GM18511 (cell line): ENCODE measurements at regions not wholly inside any gene's neighbourhood (a gene's known extent, or its start where the extent isn't known, plus 50 kb on each side); places are given as distances from the start of the nearest gene placed in this dataset.

Source experiments
- ATAC-seq: cut with Tn5 transposase; IDR thresholded peaks from one replicate; pipeline ENCODE4 v1.9.1; 2021; ENCODE audit warnings: mild to moderate bottlenecking, moderate library complexity; ENCODE audit not compliant: unreplicated experiment

DNA sequence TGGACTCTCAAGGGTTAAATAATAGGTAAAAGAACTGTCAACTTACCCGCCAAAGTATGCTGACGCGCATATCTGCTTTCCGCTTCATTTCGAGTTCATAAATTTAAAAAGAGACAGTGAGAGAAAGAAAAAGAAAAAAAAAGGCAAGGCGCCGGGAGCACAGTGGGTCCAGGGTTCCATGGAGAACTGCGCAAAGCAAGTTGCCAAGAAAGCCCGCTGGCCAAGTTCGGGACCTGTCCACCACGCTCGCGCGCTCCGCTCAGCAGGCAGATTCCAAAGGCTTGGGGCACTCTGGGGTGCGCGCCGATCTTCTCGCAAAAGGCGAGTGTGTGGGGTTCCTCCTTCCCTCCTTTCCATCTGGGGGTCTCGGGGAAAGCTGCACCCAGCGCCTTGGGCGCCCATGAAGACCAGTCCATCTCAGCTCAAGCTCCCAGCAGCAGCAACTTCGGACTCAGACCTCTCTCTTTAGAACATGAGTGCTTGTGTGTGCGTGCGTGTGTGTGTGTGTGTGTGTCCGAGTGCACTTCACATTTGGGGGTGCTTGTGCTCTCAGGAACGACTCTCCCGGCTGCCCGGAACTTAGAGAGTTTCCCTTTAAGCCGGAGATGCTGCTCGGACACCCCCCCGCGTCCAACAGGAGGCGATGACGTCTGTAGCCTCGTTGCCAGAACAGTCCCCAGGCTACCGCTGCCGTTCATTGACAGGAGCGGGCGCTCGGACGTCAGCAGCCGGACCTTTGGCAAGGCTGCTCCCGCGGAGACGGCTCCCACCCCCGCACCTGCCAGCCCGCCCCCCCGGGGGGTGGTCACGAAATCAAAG lies 180.0 kb downstream of the TBXT start:
- ATAC-seq, result no peak

DNA sequence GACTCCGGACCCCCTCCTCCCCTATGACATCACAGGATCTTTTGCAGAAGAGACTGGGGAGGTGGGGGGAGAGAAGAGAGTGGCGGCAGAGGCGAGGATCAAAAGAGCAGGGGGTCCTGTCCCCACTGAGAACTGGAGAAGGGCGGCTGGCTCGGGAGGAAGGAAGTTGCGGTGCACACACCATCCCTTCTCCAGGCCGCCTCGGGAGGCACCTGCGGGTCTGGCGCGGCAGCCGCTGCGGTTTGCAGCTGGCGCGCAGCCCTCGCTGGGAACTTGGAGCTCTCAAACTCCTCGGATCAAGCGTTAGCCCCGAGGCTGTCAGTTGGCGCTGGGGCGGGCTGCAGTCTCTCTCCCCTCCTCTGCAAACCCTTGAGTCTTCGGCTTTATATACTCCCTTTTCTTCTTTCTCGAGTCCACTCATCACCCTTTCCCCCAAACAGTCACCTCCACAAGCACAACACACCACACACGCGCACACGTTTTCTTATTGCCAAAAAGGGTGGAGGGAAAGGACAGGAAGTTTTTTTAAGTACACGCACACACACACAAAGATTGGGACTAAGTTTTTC lies 180.7 kb downstream of the TBXT start:
- ATAC-seq, result no peak

DNA sequence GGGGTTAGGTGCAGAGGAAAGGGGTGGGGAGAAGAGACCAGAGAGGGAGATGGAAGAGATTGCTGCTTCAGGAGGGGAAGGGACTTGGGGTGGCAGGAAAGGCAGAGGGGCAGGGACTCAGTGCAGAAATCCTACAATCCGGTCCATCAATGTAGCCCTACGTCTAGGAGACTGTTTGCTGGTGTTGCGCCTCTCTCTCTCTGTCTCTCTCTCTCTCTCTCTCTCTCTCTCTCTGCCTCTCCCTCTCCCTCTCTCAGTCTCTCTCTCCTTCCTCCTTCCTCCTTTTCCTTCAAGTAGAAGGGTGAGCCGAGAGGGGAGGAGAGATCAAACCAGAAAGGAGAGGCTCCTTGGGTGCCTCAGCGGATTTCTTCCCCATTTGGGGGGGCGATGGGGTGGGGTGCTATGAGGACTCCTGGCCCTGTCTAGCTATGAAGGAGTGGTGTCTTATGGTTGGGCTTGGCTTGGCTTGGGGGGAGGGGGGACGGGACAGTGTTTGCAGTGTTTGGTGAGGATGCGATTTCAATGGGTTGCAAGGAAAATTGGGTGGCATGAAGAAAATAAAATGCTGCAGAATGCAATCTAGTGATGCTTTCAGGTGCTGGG lies 181.2 kb downstream of the TBXT start:
- no peak for ATAC-seq

DNA sequence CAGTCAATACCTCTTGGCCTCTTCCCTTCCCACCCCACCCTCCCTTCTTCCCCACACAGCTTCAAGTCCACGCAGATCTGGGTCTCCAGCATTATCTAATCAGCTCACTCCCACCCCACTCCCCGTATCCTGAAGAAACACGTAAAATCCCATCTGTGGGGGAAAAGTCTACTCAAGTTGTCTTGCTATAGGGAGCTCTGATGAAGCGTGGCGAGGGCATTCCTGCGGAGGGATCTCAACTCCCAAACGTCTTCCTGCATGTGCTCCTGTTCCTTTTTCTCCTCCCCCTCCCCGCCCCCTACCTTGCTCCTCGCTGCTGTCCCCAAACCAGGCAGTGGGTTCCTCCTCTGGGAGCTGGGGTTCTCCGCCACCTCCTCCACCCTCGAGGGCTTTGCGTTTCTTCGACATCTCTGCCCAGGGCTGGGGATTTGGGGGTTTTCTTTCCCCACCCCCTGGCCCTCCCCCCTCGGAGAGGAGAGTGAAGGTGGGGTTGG lies 181.8 kb downstream of the TBXT start:
- ATAC-seq, result no peak

- no peak for ATAC-seq
These were observed 182.3 kb downstream of the TBXT start for GRCh38 chr6:165985281-165985805.

DNA sequence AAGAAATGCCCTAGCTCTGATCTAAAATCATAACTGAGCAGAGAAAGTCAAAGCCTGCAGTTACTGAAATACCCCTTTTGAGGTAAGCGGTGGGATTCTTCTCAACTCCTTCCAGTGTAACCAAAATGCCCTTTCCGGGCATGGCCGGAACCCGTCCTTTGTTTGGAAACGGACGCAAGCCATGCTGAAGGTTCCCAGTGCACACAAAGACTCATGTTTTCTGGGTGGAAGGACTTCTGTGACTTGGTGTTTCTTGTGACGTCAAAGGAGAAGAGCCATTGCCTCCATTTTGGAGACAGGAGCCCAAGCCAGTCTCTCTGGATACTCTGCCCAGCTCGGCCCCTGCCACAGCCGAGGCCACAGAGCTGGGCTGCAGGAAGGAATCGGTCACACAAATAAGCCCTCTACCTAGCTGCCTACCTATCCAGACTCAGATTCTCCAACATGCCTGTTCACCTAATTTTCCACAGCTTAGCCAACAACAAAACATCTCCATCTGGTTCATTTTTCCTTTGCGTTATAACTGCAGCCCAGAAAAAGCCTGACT lies 182.8 kb downstream of the TBXT start:
- no peak for ATAC-seq

- no peak for ATAC-seq
These were observed 184.3 kb downstream of the TBXT start for GRCh38 chr6:165983112-165984072.

- ATAC-seq, result no peak
These were observed 189.2 kb downstream of the TBXT start for GRCh38 chr6:165978476-165978875.

DNA sequence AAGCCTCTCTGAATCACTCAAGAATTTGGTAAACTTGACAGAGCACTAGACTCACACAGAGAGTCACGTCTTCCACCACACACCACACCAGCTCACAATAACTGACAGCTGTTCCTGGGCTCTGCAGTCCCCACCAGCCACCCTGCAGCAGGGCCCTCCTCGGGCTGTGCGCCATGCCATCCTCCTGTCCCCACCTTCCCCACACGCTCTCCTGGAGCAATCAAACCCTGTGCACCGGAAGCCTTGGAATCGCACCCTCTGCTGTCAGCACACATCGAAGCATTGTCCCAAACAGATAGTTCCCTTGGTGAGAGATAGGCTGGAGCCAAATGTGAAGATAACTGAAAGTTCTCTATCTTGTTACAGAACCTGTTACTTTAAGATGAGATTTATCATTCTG lies 191.0 kb downstream of the TBXT start:
- ATAC-seq, result no peak

DNA sequence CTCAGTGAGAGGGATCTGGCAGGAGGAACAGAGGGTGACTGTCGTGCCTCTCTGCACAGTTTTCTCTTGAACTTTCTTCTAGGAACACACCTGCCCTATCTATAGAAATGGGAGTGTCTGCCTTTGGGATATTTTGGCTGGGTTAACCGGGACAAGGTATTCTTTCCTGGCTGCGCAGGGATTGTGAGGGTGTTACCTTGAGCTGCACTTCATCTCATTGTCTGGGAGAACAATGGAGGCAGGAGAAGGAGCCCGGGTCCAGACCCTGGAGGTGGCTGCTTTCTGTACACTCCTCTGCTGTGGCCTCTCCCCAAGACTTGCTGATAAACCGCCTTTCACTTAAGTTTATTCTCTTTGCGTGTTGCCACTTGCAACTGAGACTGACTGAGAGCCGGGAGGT lies 192.8 kb downstream of the TBXT start:
- no peak for ATAC-seq

GRCh38 chr6:165973473-165973872 lies 194.2 kb downstream of the TBXT start:
- no peak for ATAC-seq

DNA sequence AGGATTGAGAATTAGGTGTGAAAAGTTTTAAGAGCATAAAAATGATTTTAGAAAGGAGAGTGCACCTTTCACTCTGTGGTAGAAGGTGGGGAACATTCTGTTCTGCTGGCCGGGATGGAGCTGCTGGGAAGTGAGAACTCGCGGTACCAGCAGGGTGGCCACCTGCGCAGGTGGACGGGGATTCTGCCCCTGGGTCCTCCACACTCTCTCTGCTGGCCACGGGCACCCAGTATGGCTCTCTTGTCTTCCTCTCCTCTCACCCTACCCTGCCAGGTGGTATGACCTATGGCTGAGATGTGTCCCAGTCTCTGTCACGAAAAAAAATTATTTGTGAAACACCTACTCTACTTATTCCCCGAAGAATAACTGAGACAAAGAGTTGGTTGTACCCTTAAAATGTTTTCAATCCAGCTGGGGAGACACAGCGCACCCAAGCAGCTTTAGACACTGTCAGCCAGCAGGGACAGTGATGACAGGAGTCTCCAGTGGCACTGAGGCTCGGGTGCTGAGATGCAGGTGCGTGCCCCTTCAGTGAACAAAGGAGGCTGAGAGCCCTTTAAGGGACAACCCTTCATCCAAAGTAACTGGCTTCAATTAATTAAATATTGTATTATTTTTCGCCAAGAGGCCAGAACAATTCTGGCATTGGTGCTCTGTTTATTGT lies 195.4 kb downstream of the TBXT start:
- no peak for ATAC-seq

GRCh38 chr6:165971202-165971601 lies 196.4 kb downstream of the TBXT start:
- ATAC-seq, result no peak

GRCh38 chr6:165970001-165970400 lies 197.7 kb downstream of the TBXT start:
- no peak for ATAC-seq

- ATAC-seq, result no peak
These were observed 198.5 kb downstream of the TBXT start for GRCh38 chr6:165969184-165969583.

DNA sequence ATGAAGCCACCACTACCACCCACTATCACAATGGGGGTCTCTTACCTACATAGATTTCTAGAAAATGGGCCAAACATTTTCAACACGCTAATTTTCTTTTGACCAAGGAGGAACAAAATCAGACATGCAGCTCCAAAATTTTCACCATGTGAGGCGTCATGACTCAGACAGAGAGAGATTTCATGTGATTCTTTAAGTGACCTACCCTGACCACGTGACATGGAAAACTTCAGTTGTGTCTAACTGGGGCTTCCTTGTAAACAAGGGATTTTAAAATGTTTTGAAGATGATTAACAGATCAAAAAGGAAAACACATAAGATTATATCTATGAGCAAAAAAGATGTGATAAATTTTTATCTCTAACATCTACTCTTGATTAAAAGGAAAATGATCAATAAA lies 199.2 kb downstream of the TBXT start:
- ATAC-seq, result no peak

DNA sequence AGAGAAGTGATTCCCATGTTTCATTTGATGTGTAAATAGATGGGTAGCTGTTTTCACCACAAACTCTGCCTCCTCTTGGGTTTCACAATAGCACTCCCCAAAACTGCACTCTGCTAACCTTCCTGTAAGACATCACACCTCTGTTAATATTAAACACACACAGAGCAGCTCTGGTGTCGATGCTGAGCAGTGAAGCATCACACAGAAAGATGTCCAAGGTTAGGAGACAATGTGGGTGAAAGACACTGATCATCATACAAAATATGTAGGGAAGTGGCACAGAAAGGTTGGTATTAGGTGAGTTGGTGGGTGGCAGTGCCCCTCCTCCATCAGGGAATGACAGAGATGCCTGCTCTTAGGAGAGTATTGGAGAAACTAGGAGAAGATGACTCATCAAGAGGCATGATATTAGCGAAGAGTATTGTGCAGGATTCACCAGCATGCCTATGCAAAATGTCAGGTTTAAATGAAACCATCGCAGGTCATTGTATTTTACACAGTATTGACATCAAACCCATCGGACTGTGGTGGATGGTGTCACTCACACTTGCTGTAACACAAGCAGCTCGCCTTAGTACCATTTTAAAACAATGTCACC lies 199.7 kb downstream of the TBXT start:
- peak; percentile 84 for ATAC-seq

DNA sequence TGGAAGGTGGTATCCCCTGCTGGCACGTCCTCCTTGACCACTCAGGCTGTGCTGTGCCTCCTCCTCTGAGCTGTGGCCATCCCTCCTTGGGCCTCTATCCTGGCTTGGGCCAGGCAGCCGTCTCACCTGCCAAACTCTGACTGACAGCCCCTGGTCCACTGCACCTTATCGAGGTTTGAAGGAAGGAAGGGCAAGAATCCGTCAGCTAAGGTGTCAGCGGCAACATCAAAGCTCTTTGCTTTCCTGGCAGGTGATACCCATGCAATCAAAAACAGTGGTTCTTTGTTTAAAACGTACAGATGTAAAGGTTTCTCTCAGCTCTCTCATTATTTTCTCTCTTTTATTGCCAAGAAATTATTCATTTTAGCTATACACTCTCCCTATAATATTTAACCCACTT lies 203.9 kb downstream of the TBXT start:
- no peak for ATAC-seq

DNA sequence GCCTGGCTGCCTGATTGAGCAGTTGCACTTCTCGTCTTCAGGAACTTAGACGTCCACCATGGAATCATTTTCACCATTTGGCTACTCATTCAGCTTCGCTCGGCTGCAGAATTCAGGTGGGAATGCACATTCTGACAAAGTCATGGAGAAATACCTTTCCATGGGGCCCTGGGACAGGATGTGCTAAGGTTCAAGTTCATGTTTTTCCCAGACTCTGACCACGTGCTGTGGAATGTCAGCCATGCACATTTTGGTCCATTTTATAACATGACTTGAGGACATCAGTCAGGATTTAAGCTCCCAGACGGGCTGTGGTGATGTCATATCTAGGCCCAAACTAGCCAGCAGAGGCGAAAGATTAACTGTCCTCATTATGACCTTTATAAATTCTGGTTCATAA lies 205.3 kb downstream of the TBXT start:
- no peak for ATAC-seq

GRCh38 chr6:165961233-165961632 lies 206.4 kb downstream of the TBXT start:
- no peak for ATAC-seq
